Astrocyte (in vitro differentiated cells and primary cell): ENCODE measurements at regions not wholly inside any gene's neighbourhood (a gene's known extent, or its start where the extent isn't known, plus 50 kb on each side); places are given as distances from the start of the nearest gene placed in this dataset.

Experiments
- CTCF ChIP-seq: IDR thresholded peaks from 2 replicates; pipeline ENCODE4 v1.5.1; 2011; ENCODE audit warnings: low read depth, mild to moderate bottlenecking, inconsistent platforms, low read length, moderate library complexity; ENCODE audit not compliant: insufficient read depth
- EZH2 ChIP-seq: IDR thresholded peaks from 2 replicates; pipeline ENCODE4 v1.6.1; 2012; ENCODE audit warnings: mild to moderate bottlenecking, low read length, inconsistent platforms; ENCODE audit not compliant: insufficient read depth

DNA sequence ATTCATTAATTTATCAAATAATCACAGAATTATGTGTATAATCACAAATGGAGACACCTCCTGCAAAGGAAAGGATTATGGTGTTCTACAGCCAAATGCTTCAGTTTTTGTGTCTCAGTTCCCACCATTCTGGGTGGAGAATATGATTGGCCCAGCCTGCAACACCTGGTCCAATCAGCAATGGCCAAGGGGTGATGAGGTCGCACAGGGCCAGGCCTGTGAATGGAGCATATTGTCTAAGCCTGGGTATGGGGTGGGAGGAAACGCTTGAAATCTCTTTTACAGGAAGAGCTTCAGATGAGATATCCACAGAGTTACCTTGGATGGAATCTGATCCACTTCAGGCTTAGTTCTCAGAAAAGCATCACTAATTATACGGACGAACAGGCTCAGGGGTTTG is 271.6 kb downstream of the DHX35 start:
- TF ChIP-seq CTCF (no peak), EZH2 (no peak)
